ENCODE measurements at regions not wholly inside any gene's neighbourhood (a gene's known extent, or its start where the extent isn't known, plus 50 kb on each side); places are given as distances from the start of the nearest gene placed in this dataset.

DNA sequence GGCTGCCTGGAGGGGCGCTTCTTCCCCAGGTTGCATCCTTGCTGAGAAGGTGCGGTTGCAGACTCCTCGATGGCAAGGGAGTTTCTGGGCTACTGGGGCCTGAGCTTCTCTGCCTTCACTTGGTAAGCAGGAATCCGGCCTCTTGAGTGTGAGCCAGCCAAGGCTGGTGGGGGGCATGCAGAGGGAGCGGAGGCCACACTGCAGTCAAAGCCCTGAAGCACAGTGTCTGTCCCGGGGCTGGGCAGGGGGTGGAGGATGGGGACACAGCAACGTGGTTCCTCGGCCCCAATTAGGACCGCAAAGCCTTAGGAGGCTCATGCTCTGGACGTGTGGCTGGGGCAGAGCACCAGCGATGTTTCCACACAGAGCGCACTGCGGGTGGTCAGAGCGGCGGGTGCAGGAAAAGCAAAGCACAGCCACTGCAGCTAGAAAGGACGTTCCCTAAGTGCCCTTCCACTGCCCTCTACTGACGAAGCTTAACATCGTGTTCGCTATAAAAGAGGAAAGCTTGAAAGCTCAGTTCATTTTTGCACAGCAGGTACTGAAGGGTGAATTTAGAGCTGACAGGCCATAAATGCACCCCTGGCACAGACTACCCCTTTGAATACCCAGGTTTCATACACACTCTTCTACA, 60.7 kb upstream of the COG2 start:
- ATAC-seq (no peak), DNase-seq (no peak)
- H3K27ac ChIP-seq: no peak overlapping the region
- no peaks in the 10 kb centered on the region for H3K36me3 ChIP-seq
- no peak for TF ChIP-seq POLR2A (IDR thresholded peaks at IDR 0.05)
- TF ChIP-seq, protein P1, sequence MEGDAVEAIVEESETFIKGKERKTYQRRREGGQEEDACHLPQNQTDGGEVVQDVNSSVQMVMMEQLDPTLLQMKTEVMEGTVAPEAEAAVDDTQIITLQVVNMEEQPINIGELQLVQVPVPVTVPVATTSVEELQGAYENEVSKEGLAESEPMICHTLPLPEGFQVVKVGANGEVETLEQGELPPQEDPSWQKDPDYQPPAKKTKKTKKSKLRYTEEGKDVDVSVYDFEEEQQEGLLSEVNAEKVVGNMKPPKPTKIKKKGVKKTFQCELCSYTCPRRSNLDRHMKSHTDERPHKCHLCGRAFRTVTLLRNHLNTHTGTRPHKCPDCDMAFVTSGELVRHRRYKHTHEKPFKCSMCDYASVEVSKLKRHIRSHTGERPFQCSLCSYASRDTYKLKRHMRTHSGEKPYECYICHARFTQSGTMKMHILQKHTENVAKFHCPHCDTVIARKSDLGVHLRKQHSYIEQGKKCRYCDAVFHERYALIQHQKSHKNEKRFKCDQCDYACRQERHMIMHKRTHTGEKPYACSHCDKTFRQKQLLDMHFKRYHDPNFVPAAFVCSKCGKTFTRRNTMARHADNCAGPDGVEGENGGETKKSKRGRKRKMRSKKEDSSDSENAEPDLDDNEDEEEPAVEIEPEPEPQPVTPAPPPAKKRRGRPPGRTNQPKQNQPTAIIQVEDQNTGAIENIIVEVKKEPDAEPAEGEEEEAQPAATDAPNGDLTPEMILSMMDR (IDR thresholded peaks at IDR 0.05 in 4 of 5, conservative IDR thresholded peaks at IDR 0.05 in 1 of 5): no peak
- no peaks in the 10 kb centered on the region for H3K9me3 ChIP-seq
- no peaks in the 10 kb centered on the region for H3K4me1 ChIP-seq
- intact Hi-C loops (cut with DNase I; ENCODE audit: low total_unique reads) (no loop called here), in situ Hi-C loops (cut with MboI; ENCODE audit: low sequenced_read_pairs in 4 of 4) (no loop called here)
- no peak overlapping the region for H3K4me3 ChIP-seq
- H3K27me3 ChIP-seq: peaks cover 0 to 4% (median 0%) of the 10 kb centered on the region in 3 donors

DNA sequence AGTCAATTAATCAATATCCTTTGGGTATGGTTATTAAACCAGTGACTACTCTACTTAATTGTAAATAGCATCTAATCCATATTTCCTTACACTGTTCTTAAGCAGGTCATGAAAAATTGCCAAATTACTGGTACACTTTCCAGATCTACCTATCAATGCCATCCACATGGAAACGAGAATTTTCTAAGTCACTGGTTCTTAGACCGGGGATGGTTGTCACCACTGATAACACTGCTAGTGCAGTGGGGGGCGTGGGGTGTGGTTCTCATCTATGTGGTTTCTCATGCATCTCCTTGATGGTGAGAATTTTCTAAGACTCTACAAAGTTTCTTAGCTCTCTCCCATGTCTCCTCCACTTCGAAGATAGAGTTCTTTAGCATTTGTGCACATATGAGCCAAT, 63.7 kb upstream of the COG2 start:
- Histone ChIP-seq H3K27ac (no peak overlapping the region), H3K4me3 (no peak overlapping the region), H3K36me3 (no peaks in the 10 kb centered on the region), H3K9me3 (no peaks in the 10 kb centered on the region), H3K27me3 (peaks cover 0 to 4% (median 0%) of the 10 kb centered on the region in 3 donors), H3K4me1 (no peaks in the 10 kb centered on the region)
- DNase-seq (no peak), ATAC-seq (no peak)
- in situ Hi-C loops (cut with MboI; ENCODE audit: low sequenced_read_pairs in 4 of 4): no loop called here
- no peak for TF ChIP-seq POLR2A (IDR thresholded peaks at IDR 0.05)
- TF ChIP-seq, protein P1 (IDR thresholded peaks at IDR 0.05 in 4 of 5, conservative IDR thresholded peaks at IDR 0.05 in 1 of 5): no peak
- intact Hi-C loops (cut with DNase I; ENCODE audit: low total_unique reads): no loop called here

DNA sequence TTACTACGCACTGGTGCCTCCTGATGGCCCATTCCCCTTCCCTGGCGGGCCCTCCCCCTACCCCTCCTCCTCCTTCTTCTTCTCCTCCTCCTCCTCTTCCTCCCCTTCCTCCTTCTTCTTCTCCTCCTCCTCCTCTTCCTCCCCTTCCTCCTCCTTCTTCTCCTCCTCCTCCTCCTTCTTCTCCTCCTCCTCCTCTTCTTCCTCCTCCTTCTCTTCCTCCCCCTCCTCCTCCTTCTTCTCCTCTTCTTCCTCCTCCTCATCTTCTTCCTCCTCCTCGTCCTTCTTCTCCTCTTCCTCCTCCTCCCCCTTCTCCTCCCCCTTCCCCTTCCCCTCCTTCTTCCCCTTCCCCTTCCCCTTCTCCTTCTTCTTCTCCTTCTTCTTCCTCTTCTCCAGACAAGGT, 64.7 kb upstream of the COG2 start:
- ATAC-seq (no peak), DNase-seq (no peak)
- TF ChIP-seq, protein P1 (IDR thresholded peaks at IDR 0.05 in 4 of 5, conservative IDR thresholded peaks at IDR 0.05 in 1 of 5): no peak
- TF ChIP-seq POLR2A (IDR thresholded peaks at IDR 0.05): no peak
- H3K27me3 ChIP-seq: peaks cover 0 to 4% (median 0%) of the 10 kb centered on the region in 3 donors
- no peaks in the 10 kb centered on the region for H3K36me3 ChIP-seq
- intact Hi-C loops (cut with DNase I; ENCODE audit: low total_unique reads): no loop called here
- no peak overlapping the region for H3K27ac ChIP-seq
- in situ Hi-C loops (cut with MboI; ENCODE audit: low sequenced_read_pairs in 4 of 4): no loop called here
- no peak overlapping the region for H3K4me3 ChIP-seq
- H3K9me3 ChIP-seq: no peaks in the 10 kb centered on the region
- H3K4me1 ChIP-seq: no peaks in the 10 kb centered on the region

DNA sequence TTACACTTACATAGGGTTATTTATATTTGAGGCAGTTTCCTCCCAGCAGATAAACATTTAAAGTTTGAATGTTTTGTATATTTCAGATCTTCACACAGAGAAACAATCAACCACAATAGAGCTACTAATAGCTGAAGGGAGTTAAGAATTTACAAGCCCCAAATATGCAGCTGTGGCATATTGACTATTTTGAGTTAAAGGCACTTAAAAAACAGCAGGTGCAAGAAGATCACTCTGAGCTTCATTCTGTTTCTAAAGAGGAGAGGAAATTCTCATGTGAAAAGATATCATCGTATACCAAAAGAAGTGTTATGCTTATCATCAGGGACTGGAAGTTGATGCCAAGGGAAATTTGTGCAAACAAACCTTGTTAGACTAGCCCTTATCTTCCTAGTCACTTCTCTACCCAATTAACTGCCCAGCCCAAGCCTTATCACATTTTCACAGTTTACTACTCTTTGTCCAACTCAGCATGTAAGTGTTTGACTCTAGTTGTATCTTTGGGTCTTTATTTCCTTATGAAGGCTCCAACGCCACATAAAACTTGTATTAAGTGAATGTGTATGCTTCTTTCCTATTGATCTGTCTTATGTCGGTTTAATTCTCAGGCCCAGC, 66.3 kb upstream of the COG2 start:
- H3K4me3 ChIP-seq: no peak overlapping the region
- intact Hi-C loops (cut with DNase I; ENCODE audit: low total_unique reads): no loop called here
- in situ Hi-C loops (cut with MboI; ENCODE audit: low sequenced_read_pairs in 4 of 4): no loop called here

More for the DNA sequence above, 66.3 kb upstream of the COG2 start:
- H3K36me3 ChIP-seq: no peaks in the 10 kb centered on the region
- peaks cover 0 to 4% (median 0%) of the 10 kb centered on the region in 3 donors for H3K27me3 ChIP-seq
- H3K4me1 ChIP-seq: no peaks in the 10 kb centered on the region
- no peak for TF ChIP-seq POLR2A (IDR thresholded peaks at IDR 0.05)
- TF ChIP-seq, protein P1 (IDR thresholded peaks at IDR 0.05 in 4 of 5, conservative IDR thresholded peaks at IDR 0.05 in 1 of 5): no peak
- H3K27ac ChIP-seq: no peak overlapping the region
- DNase-seq (no peak), ATAC-seq (no peak)
- no peaks in the 10 kb centered on the region for H3K9me3 ChIP-seq

All from gastrocnemius medialis (tissue), 4 donors.